Trophoblast cell (in vitro differentiated cells and primary cell): ENCODE measurements at regions not wholly inside any gene's neighbourhood (a gene's known extent, or its start where the extent isn't known, plus 50 kb on each side); places are given as distances from the start of the nearest gene placed in this dataset.

Source experiments
- DNase-seq, 2 donors: peaks; one replicate each; pipeline ENCODE4 v3.0.0-alpha.2; 2016
- H2AFZ ChIP-seq: 2 replicates; pipeline ENCODE4 v1.6.1; 2013; ENCODE audit warnings: low read length, moderate library complexity, mild to moderate bottlenecking; ENCODE audit not compliant: insufficient read depth, poor library complexity
- H2AK5ac ChIP-seq: 2 replicates; pipeline ENCODE4 v1.6.1; 2013; ENCODE audit warnings: mild to moderate bottlenecking, low read length
- H2BK120ac ChIP-seq: 2 replicates; pipeline ENCODE4 v1.6.1; 2013; ENCODE audit warnings: low read length, mild to moderate bottlenecking, moderate library complexity; ENCODE audit not compliant: insufficient read depth, poor library complexity
- H2BK12ac ChIP-seq: 2 replicates; pipeline ENCODE4 v1.6.1; 2013; ENCODE audit warnings: mild to moderate bottlenecking, low read length, moderate library complexity
- H2BK5ac ChIP-seq: 2 replicates; pipeline ENCODE4 v1.6.1; 2013; ENCODE audit warnings: low read length, low read depth, moderate library complexity, mild to moderate bottlenecking; ENCODE audit not compliant: poor library complexity
- H3K14ac ChIP-seq: 2 replicates; pipeline ENCODE4 v1.6.1; 2013; ENCODE audit warnings: mild to moderate bottlenecking, low read length
- H3K18ac ChIP-seq: 2 replicates; pipeline ENCODE4 v1.6.1; 2013; ENCODE audit warnings: mild to moderate bottlenecking, low read length
- H3K23ac ChIP-seq: 2 replicates; pipeline ENCODE4 v1.6.1; 2013; ENCODE audit warnings: low read length
- H3K27ac ChIP-seq: 2 replicates; pipeline ENCODE4 v1.5.1; 2013; ENCODE audit warnings: low read depth, mild to moderate bottlenecking, inconsistent platforms, low read length, moderate library complexity
- H3K27me3 ChIP-seq: 2 replicates; pipeline ENCODE4 v1.6.1; 2013; ENCODE audit warnings: inconsistent platforms, mild to moderate bottlenecking, low read length, moderate library complexity; ENCODE audit not compliant: insufficient read depth
- H3K36me3 ChIP-seq, 2 experiments: 1 replicate in 1 of 2; 2 replicates in 1 of 2; pipeline ENCODE4 v1.6.1; 2013; ENCODE audit warnings: low read length in 2 of 2, mild to moderate bottlenecking in 2 of 2, moderate library complexity in 1 of 2; ENCODE audit not compliant: insufficient read depth in 2 of 2, control insufficient read depth in 1 of 2
- H3K4ac ChIP-seq: 2 replicates; pipeline ENCODE4 v1.6.1; 2013; ENCODE audit warnings: low read depth, mild to moderate bottlenecking, low read length, moderate library complexity
- H3K4me1 ChIP-seq, 2 experiments: 1 replicate in 1 of 2; 2 replicates in 1 of 2; pipeline ENCODE4 v1.6.1; 2013; ENCODE audit warnings: low read length in 2 of 2, mild to moderate bottlenecking in 2 of 2, moderate library complexity in 1 of 2; ENCODE audit not compliant: insufficient read depth in 2 of 2, control insufficient read depth in 1 of 2
- H3K4me2 ChIP-seq: 2 replicates; pipeline ENCODE4 v1.6.1; 2013; ENCODE audit warnings: inconsistent platforms, mild to moderate bottlenecking, low read length, moderate library complexity
- H3K4me3 ChIP-seq: 2 replicates; pipeline ENCODE4 v1.5.1; 2013; ENCODE audit warnings: mild to moderate bottlenecking, low read depth, low read length, inconsistent platforms
- H3K79me1 ChIP-seq: one replicate; pipeline ENCODE4 v1.6.1; 2013; ENCODE audit warnings: low read length
- H3K79me2 ChIP-seq: 2 replicates; pipeline ENCODE4 v1.6.1; 2013; ENCODE audit warnings: low read length, mild to moderate bottlenecking; ENCODE audit not compliant: control insufficient read depth, insufficient read depth, poor library complexity
- H3K9ac ChIP-seq: 2 replicates; pipeline ENCODE4 v1.6.1; 2013; ENCODE audit warnings: mild to moderate bottlenecking, low read length
- H3K9me3 ChIP-seq: 2 replicates; pipeline ENCODE4 v1.6.1; 2013; ENCODE audit warnings: low read depth, mild to moderate bottlenecking, control low read depth, inconsistent platforms, low read length; ENCODE audit not compliant: insufficient read depth
- H4K12ac ChIP-seq: 2 replicates; pipeline ENCODE4 v1.6.1; 2013; ENCODE audit warnings: low read depth, mild to moderate bottlenecking, low read length, moderate library complexity
- H4K8ac ChIP-seq: 2 replicates; pipeline ENCODE4 v1.6.1; 2013; ENCODE audit warnings: low read depth, mild to moderate bottlenecking, low read length, moderate library complexity
- H4K91ac ChIP-seq: one replicate; pipeline ENCODE4 v1.6.1; 2013; ENCODE audit warnings: low read depth, mild to moderate bottlenecking, low read length, moderate library complexity
- WGBS: extraction: QIAGEN DNeasy Blood & Tissue Kit; methylation state at CpG from one replicate; pipeline ENCODE4 v1.1.7; 2013; ENCODE audit warnings: missing lambda C conversion rate; ENCODE audit not compliant: insufficient read length, insufficient coverage; ENCODE audit errors: extremely low coverage; 5-methylcytosine and 5-hydroxymethylcytosine counted together

DNA sequence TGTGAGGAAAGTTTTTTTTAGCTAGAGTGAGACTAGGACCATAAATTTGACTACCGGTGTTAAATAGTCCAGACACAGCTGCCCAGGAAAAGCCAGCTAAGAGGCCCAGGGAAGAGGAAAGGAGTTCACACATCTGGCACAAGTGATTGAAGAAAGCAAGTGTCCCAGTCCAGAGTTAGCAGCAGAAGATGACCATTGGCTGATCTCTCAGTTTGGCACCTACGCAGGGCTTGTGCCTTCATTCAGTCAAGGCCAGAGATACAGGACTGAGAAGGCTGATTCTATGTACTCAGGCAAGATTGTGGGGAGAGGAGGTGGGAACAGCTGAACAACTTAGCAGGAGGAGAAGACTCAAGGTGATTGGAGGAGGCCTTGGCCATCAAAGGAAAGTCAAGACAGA lies 575.0 kb upstream of the KLF12 start:
- H3K79me1 ChIP-seq, result no peaks in the 10 kb centered on the region
- no peaks in the 10 kb centered on the region for H3K9me3 ChIP-seq
- H3K27ac ChIP-seq, result no peak overlapping the region
- no CpG with 5 or more reads among the region's 2 CpGs for WGBS
- DNase-seq, result no peak
- no peak overlapping the region for H3K4me2 ChIP-seq
- no peak overlapping the region for H2AFZ ChIP-seq
- no peak overlapping the region for H3K18ac ChIP-seq
- no peaks in the 10 kb centered on the region for H3K27me3 ChIP-seq
- H2BK120ac ChIP-seq, result no peak overlapping the region
- no peaks in the 10 kb centered on the region for H3K36me3 ChIP-seq
- no peak overlapping the region for H2AK5ac ChIP-seq
- no peak overlapping the region for H4K8ac ChIP-seq
- no peak overlapping the region for H3K9ac ChIP-seq
- H3K4me1 ChIP-seq, result no peaks in the 10 kb centered on the region
- no peak overlapping the region for H3K4me3 ChIP-seq
- H3K23ac ChIP-seq, result no peak overlapping the region
- H4K91ac ChIP-seq, result no peak overlapping the region
- no peak overlapping the region for H2BK12ac ChIP-seq
- no peak overlapping the region for H3K14ac ChIP-seq
- H4K12ac ChIP-seq, result no peak overlapping the region
- no peak overlapping the region for H3K4ac ChIP-seq
- no peaks in the 10 kb centered on the region for H3K79me2 ChIP-seq
- H2BK5ac ChIP-seq, result no peak overlapping the region

DNA sequence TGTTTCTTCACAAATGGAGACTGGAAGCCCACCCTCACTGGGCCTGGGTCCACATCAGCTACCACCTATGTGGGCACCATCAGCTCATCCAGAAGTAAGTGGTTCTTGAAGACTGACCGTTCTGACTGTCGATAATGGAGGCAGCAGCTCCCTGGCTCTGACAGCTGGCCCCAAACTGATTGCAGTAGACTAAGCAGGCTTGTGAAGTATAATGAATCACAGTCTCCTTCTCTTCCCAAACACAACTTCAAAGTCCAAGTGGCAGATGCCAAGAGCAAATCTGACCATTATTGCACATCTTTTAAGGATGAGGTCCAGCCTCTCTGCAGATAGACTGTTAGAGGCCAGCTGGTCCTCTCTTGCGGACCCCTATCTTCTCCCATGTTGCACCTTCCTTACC lies 574.4 kb upstream of the KLF12 start:
- H2AK5ac ChIP-seq, result no peak overlapping the region
- H3K27ac ChIP-seq, result no peak overlapping the region
- H3K18ac ChIP-seq, result no peak overlapping the region
- no peak overlapping the region for H4K8ac ChIP-seq
- no peak overlapping the region for H2AFZ ChIP-seq
- no peak overlapping the region for H3K4ac ChIP-seq
- no peak for DNase-seq
- H3K79me2 ChIP-seq, result no peaks in the 10 kb centered on the region
- no peaks in the 10 kb centered on the region for H3K36me3 ChIP-seq
- no peak overlapping the region for H3K9ac ChIP-seq
- no peak overlapping the region for H3K14ac ChIP-seq
- H3K4me1 ChIP-seq, result no peaks in the 10 kb centered on the region
- no peak overlapping the region for H3K23ac ChIP-seq
- H3K4me3 ChIP-seq, result no peak overlapping the region
- H2BK120ac ChIP-seq, result no peak overlapping the region
- H2BK12ac ChIP-seq, result no peak overlapping the region
- WGBS, result no CpG with 5 or more reads among the region's 3 CpGs
- no peak overlapping the region for H3K4me2 ChIP-seq
- no peaks in the 10 kb centered on the region for H3K27me3 ChIP-seq
- no peaks in the 10 kb centered on the region for H3K79me1 ChIP-seq
- no peak overlapping the region for H2BK5ac ChIP-seq
- H4K91ac ChIP-seq, result no peak overlapping the region
- no peaks in the 10 kb centered on the region for H3K9me3 ChIP-seq
- no peak overlapping the region for H4K12ac ChIP-seq

DNA sequence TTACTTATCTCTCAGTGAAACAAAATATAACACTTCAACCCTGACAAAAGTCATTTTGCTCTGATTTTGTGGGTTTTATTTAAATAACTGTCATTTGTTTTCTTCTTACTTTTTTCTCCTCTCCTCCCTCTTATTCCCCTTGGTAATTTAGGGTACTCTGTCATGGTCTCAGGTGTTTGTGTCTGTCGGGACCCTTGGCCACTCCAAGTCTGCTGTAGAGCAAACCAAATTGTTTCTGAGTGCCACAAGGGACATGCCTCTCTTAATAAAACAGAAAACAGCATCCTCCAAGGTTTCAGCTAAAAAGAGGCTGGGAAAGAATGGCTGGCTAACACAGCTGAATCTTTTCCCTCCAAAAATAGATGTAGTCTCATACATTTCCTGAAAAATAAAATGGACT lies 573.1 kb upstream of the KLF12 start:
- no peak overlapping the region for H3K9ac ChIP-seq
- no peak overlapping the region for H4K8ac ChIP-seq
- H3K4me1 ChIP-seq, result no peaks in the 10 kb centered on the region
- no peak overlapping the region for H4K12ac ChIP-seq
- H3K27me3 ChIP-seq, result no peaks in the 10 kb centered on the region
- H3K4me2 ChIP-seq, result no peak overlapping the region
- no peaks in the 10 kb centered on the region for H3K9me3 ChIP-seq
- H2AFZ ChIP-seq, result no peak overlapping the region
- H3K36me3 ChIP-seq, result no peaks in the 10 kb centered on the region
- H3K18ac ChIP-seq, result no peak overlapping the region
- no peak overlapping the region for H2BK5ac ChIP-seq
- no peaks in the 10 kb centered on the region for H3K79me1 ChIP-seq
- H3K27ac ChIP-seq, result no peak overlapping the region
- no peak overlapping the region for H3K4me3 ChIP-seq
- H3K23ac ChIP-seq, result no peak overlapping the region
- no peak for DNase-seq
- no peak overlapping the region for H2BK12ac ChIP-seq
- H2AK5ac ChIP-seq, result no peak overlapping the region
- no peaks in the 10 kb centered on the region for H3K79me2 ChIP-seq
- H3K14ac ChIP-seq, result no peak overlapping the region
- WGBS, result no CpG with 5 or more reads among the region's 1 CpG
- no peak overlapping the region for H3K4ac ChIP-seq
- no peak overlapping the region for H2BK120ac ChIP-seq
- H4K91ac ChIP-seq, result no peak overlapping the region

DNA sequence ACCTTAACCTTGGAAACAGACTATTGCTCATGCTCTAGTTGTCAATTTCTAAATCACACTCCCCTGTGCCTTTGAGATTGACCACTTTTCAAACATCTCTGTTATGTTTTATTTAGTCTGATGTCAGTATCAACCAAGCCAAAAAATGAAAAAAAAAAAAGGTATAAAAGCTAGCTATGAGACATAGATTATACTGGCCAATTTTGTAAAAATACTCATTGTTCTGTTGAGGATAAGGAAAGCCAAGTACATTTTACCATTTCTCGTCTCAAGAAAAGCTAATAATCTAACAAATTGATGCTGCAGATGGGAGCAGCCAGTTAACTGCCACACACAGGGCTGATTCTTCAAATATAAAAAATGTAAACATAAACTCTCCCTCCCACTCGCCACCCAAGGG lies 572.6 kb upstream of the KLF12 start:
- H3K23ac ChIP-seq, result no peak overlapping the region
- H3K79me1 ChIP-seq, result no peaks in the 10 kb centered on the region
- H2AK5ac ChIP-seq, result no peak overlapping the region
- no peak overlapping the region for H3K14ac ChIP-seq
- H2BK12ac ChIP-seq, result no peak overlapping the region
- no peak overlapping the region for H4K8ac ChIP-seq
- no peak overlapping the region for H3K4me2 ChIP-seq
- no peak overlapping the region for H3K4ac ChIP-seq
- DNase-seq, result no peak
- no peak overlapping the region for H3K4me3 ChIP-seq
- no peak overlapping the region for H3K18ac ChIP-seq
- H4K12ac ChIP-seq, result no peak overlapping the region
- WGBS, result no CpG with 5 or more reads among the region's 2 CpGs
- H3K9me3 ChIP-seq, result no peaks in the 10 kb centered on the region
- H3K4me1 ChIP-seq, result no peaks in the 10 kb centered on the region
- no peaks in the 10 kb centered on the region for H3K36me3 ChIP-seq
- H2BK5ac ChIP-seq, result no peak overlapping the region
- no peak overlapping the region for H3K9ac ChIP-seq
- H3K27me3 ChIP-seq, result no peaks in the 10 kb centered on the region
- H3K79me2 ChIP-seq, result no peaks in the 10 kb centered on the region
- H3K27ac ChIP-seq, result no peak overlapping the region
- no peak overlapping the region for H4K91ac ChIP-seq
- H2BK120ac ChIP-seq, result no peak overlapping the region
- H2AFZ ChIP-seq, result no peak overlapping the region
